ENCODE measurements at regions not wholly inside any gene's neighbourhood (a gene's known extent, or its start where the extent isn't known, plus 50 kb on each side); places are given as distances from the start of the nearest gene placed in this dataset.
"Not testable (repeated sequence)": the region's sequence is repeated elsewhere in the genome, so short reads cannot be mapped to it uniquely, and the experiment has no call there.

DNA sequence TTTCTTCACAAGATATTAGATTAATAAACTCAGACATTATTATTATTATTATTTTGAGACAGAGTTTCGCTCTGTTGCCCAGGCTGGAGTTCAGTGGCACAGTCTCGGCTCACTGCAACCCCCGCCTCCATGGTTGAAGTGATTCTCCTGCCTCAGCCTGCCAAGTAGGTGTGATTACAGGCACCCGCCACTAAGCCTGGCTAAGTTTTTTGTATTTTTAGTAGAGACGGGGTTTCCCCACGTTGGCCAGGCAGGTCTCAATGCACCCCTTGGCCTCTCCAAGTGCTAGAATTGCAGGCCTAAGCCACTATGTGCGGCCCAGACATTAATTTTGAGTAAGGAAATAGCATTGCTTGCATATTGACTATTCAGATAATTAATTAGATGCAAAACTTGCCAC, 554.9 kb upstream of the LRFN5 start:
- no peak for DNase-seq

DNA sequence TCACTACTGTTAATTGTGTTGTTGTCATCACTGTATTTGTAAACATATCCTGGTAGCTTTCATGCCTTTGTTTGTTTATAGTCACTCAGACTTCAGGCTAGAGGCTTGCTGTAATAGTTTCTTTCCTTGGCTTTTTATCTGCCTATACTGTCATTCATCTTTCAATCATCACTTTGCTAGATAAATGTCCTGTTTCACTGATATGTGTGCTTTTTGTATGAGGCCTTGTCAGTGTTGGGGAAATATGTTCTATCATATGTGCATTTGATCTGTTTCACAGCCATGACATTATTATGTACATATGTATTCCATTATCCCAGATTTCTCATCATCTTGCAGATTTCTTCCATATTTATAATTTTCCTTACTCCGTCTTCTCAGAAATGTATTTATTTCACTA, 558.9 kb upstream of the LRFN5 start:
- DNase-seq: no peak

DNA sequence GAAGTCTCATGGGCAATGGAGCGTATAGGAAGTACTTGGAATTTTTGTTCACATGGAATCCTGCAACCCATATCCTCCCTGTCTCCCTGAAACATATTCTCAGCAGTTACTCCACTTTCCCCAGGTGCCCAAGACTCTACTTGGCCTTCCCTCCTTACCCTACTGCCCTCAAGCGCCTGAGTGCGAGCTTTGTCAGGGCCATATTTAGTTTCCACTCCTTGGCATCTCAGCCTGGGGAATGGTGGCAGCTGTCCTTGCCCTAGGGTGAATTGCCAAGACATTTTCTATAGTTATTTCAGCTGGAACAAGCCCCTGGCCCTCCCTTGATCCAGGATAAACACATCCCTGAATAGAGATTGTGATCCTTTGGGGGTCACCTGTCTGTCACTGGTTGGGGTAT, 569.3 kb upstream of the LRFN5 start:
- no peak for DNase-seq

DNA sequence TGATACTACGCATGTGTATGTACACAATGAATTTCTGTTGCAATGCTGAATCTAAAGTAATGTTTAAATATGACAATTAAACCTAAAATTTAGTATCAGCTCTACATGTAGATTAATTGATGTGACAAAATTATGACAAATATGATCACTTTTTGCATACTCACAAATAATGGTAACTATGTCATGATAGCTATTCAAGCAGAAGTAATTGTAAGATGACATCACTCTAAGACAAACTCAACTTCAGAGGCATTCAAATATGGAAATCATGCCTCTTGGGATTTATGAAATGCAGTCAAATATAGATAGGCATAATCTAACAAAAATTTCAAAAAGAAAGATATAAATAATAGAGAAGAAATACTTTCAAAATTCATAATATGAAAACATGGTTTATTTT, 571.7 kb upstream of the LRFN5 start:
- no peak for DNase-seq

DNA sequence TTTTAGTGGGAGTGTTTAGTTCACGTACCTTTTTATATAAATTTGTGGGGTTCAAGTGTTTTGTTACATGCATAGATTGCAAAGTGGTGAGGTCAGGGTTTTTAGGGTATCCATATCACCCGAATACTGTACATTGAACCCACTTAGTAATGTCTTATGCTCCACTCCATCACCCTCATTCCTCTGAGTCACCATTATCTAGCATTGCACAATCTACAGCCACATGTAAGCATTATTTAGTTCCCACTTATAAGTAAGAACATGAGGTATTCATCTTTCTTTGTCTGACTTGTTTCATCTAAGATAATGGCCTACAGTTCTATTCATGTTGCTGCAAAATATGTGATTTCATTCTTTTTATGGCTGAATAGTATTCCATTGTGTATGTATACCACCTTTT, 583.7 kb upstream of the LRFN5 start:
- DNase-seq: no peak

DNA sequence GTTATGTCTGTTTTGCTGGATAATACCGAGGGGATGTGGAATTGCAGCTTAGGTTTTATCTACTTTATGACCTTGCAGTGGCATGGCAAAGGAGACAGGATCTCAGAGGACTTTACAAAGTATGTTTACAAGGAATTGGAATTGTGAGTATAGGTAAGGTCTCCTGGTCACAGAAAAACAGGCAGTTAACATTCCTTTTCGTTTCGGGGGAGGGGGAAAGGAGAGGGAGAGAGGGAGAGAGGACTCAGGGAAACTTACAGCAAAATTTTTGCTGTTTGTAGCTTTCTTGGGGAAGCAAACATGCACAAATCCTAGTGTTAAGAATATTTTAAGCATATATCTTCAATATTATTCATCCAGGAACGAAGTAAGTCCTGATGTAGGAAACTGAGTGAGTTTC, 590.5 kb upstream of the LRFN5 start:
- DNase-seq: no peak

DNA sequence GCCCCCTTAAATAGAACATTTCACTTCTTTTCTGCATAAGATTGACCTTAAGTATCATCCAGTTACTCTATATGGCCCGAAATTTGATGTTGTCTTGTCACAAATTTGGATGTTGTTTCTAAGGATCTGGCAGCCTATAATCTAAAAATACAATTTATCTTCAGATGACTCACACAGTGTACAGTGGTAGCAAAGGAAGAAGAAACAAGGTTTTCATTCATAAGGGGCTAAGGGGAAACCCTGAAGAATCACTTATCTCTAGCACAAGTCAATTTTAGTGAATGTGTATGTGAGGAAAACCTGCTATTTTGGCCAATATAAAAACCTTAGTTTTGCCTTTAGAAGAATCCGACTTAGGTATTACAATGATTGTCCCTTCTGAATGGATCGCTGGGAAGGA, 606.3 kb upstream of the LRFN5 start:
- DNase-seq: no peak

DNA sequence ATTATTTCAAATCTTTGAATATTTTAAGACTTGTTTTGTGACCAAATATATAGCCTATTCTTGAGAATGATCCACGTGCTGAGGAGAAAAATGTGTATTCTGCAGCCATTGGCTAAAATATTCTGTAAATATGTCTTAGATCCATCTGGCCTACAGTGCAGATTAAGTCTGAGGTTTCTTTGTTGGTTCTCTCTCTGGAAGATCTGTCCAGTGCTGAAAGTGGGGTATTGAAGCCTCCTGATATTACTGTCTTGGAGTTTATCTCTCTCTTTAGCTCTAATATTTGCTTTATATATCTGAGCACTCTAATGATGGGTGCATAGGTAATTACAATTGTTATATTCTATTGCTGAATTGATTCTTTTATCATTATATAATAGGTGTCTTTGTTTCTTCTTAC, 617.4 kb upstream of the LRFN5 start:
- no peak for DNase-seq

DNA sequence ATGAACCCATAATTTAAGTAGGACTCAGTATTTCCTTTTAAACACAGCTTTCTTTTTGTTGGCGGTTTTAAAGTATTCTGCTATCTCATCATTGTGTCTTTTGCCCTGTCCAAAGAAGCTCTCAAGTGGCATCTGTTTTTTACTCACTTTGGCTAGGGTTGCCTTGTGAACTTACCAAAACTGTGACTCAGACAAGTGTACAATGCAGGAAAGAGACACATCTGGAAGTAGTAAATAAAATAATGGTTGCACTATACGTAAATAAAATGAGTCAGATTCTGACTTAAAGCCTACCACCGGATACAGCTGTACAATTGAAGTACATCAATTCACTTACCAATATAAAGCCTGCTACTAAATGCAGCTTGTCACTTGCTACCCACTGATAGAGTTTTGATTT, 619.2 kb upstream of the LRFN5 start:
- DNase-seq: no peak

DNA sequence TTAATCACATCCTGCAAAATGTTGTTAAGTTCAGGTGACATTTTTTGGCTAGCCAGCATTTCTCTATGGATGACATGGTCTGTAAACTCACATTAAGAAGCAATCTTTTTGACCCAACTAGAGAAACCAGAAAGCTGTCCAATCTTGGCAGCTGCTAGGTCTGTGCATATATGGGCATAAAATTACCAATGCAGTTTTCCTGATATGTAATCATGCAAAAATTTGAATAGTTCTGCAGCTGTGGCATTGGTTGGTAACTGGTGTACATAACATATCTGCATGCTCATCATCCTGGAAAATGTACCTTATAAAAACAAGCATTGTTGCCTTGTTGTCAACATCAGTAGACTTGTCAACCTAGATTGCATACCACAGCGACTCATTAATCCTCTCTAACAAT, 620.0 kb upstream of the LRFN5 start:
- DNase-seq: no peak

DNA sequence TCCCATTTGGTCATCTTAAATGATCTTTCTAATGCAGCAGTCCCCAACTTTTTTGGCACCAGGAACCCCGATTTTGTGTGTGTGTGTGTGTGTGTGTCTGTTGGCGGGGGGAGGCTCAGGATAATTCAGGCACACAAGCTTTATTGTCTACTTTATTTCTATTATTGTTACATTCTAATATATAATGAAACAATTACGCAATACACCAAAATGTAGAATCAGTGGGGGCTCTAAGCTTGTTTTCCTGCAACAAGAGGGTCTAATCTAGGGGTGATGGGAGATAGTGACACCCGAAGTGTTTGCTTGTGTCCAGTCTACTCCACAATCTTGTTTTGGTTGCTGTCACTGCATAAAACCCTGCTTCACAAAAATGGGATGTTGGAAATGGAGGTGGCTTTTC, 621.1 kb upstream of the LRFN5 start:
- DNase-seq: no peak

DNA sequence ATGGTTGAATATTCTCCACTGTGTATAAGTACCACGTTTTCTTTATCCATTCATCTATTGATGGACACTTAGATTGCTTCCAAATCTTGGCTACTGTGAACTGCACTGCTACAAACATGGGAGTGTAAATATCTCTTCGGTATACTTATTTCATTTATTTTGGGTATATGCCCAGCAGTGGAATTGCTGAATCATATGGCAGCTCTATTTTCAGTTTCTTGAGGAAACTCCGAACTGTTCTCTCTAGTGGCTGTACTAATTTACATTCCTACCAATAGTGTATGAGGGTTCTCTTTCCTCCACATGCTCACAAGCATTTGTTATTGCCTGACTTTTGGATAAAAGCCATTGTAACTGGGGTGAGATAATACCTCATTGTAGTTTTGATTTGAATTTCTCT, 623.1 kb upstream of the LRFN5 start:
- no peak for DNase-seq

DNA sequence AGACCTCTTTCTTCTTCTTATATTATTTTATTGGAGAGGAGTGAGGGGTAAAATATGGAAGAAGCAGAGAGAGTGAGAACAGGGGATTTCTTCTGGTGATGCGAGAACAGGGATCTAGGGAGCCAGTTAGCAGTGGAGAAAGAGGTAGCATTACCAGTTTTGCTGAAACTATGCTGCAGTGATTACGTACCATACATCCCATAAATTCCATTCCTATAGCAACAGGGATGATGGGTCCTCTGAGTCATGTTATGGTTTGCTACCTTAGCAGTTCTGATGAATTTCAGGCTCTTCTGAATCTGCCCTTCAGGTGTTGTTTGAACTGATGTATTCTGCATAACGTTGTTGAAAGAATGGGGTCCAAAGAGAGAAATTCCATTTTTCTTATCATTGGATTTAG, 625.4 kb upstream of the LRFN5 start:
- DNase-seq: no peak

DNA sequence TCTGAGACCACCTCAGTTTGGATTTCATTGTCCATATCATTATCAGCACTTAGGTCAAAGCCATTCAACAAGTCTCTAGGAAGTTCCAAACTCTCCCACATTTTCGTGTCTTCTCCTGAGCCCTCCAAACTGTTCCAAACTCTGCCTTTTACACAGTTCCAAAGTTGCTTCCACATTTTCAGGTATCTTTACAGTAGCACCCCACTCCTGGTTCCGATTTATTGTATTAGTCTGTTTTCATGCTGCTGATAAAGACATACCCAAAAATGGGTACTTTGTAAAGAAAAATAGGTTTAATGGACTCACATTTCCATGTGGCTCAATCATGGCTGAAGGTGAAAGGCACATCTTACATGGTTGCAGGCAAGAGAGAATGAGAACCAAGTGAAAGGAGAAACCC, 646.4 kb upstream of the LRFN5 start:
- not testable (repeated sequence) for DNase-seq

DNA sequence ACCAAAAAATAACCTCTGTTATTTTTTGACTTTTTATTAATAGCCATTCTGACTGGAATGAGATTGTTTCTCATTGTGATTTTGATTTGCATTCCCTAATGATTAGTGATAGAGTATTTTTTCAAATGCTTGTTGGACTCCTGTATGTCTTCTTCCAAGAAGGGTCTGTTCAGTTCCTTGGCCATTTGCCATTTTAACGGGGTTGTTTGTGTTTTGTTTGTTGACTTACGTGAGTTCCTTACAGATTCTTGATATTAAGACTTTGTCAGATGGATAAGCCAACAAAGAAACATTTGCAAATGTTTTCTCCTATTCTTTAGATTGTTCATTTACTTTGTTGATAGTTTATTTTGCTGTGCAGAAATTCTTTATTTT, 651.6 kb upstream of the LRFN5 start:
- no peak for DNase-seq

DNA sequence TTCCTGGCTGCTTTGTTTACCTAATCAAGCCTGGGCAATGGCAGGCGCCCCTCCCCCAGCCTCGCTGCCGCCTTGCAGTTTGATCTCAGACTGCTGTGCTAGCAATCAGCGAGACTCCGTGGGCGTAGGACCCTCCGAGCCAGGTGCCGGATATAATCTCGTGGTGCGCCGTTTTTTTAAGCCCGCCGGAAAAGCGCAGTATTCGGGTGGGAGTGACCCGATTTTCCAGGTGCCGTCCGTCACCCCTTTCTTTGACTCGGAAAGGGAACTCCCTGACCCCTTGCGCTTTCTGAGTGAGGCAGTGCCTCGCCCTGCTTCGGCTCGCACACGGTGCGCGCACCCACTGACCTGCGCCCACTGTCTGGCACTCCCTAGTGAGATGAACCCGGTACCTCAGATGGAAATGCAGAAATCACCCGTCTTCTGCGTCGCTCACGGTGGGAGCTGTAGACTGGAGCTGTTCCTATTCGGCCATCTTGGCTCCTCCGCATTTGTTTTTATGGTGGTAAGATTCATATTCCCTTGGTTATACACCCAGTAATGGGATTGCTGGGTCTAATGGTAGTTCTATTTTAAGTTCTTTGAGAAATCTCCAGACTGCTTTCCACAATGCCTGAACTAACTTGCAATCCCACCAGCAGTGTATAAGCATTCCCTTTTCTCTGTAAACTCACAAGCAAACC, 652.1 kb upstream of the LRFN5 start:
- DNase-seq: not testable (repeated sequence)

DNA sequence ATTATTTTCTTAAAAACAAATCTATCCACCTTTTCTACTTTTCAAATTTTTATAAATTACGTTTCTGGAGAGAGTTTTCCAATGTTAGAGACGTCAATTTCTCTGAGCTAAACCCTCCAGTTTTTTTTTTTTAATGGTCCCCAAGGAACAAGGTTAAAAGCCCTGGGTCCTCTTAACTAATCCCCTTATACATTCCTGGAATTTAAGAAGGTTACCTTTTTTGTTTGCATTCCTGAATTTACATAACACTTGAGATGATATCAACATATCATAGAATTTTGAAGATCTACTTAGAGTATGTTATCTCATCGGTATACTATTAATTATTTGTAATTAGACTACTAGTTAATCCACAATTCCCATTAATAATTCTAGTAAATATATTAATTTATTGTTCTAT, 662.2 kb upstream of the LRFN5 start:
- DNase-seq: no peak

DNA sequence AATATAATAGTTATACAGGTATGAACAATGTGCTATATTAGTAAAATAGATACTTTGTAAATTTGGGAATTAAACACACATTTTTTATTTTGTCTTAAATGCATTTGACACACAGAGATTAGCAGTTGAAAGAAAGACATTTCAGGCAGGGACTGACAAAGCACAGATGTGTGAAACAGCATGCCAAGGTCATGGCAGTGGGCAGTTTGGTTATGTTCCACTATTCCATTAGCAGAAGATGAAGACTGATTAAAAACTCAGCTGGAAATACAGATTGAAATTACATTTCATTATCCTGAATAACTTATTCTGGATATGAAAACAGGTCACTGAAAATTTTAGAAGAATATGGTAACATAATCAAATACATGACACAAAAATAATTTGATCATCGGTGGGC, 669.8 kb upstream of the LRFN5 start:
- DNase-seq: no peak

DNA sequence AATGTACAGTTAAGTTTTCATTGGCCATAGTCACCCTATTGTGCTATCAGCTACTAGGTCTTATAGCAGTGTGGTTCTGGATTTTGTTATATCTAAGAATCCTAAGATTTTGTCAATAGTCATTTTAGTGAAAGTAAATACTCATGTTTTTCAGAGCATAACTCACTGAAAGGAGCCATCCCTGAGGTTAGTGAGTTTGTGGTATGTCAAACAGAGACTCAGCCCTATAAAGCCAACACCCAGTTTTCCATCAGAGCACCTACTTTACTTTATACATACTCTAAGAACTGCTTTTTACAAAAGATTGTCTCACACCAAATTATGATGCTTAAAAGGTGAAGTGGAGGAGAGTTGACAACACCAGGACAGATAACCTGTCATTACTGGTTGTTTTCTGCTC, 686.3 kb upstream of the LRFN5 start:
- no peak for DNase-seq

DNA sequence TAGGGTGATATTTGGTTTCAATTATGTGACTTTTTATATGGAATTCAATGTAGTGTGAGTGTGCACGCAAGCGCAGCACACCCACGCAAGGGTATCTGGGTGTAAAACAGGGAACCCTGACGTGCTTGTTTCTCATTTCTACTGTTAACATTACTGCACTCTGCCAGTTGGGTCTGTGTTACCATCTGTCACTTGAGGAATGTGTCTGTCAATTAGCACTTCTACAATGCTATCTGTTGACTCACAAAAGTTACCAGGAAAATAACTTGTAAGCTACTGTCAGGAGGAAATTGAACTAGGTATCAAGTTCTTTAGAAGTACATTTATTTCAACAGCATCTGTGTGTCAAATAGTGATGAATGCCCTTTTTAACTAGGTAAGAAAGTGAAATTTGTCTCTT, 695.5 kb upstream of the LRFN5 start:
- no peak for DNase-seq

DNA sequence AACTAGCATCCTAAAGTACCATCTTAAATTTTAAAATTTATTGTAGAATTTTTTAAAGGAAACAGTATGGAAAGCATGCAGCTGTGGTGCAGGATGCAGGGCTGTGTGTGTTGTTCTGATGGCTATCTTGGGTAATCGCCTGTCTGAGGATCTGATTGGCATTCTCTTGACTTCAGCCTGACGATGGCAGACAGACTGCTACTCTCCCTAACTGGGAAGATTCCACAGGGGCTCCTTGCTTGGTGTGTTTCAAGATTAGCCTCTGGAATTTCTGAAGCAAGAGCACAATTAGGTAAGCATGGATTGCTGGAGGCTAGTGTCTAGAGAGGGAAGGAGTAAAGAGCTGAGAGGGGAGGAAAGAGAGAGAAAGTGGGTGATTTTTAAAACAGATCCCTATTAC, 696.8 kb upstream of the LRFN5 start:
- DNase-seq: no peak

DNA sequence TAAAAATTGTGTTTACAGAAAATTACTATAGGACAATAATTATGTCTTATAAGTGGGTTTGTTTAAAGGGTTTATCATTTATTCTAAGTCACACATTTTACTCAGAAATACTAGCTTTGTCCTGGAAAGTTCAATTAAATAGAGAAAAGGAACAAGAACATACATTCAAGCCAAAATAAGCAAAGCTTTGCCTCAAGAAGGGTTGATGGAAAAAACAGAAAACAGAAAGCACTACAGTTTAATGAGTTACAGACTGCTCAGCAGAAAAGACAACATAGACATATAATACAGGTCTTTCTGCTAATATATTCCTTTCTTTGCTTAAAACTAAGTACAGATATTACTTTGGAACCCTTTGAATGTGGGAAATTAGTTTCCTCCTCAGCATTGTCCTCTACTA, 703.0 kb upstream of the LRFN5 start:
- no peak for DNase-seq

DNA sequence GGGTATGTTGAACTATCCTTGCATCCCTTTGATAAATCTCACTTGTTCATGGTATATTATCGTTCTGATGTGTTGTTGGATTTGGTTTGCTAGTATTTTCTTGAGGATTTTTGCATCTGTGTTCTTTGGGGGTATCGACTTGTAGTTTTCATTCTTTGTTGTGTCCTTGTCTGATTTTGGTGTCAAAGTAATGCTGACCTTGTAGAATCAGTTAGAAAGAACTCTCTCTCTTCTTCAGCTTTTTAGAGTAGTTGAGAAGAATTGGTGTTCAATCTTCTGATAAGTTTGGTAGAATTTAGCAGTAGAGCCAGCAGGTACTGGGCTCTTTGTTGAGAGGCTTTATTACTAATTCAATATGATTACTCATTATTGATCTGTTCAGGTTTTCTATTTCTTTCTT, 707.2 kb upstream of the LRFN5 start:
- no peak for DNase-seq

DNA sequence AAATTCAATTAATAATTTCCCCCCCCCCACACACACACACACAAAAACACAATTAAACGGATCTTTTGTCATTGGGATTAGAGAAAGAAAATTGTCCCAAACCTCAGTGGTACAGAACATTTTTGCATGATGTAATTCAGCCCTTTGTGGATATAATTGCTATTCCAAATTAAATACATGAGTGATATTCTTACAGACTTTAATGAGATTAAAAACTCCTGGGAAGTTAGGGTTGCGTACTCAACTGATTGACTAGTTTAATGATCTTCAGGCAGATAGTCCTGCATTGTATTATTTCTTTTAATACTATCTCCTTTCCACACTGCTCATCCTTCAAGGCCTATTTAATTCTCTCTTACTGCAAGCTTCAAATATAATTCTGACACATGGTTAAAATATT, 711.8 kb upstream of the LRFN5 start:
- no peak for DNase-seq

DNA sequence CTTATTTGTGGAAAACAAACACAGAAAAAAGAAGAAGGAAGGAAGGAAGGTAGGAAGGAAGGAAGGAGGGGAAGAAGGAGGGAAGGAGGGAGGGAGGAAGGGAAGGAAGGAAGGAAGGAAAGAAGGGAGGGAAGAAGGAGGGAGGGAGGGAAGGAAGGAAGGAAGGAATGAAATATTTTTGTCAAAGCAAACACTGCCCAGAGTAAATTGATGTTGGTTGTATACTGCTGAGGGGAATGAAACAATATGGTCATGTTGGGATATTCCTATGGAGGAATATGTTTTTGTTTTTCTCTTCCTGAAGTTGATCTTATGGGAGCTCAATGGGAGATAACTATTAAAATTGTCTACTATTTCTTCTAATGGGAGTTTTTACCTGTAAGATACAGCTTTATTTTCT, 717.5 kb upstream of the LRFN5 start:
- DNase-seq: no peak

DNA sequence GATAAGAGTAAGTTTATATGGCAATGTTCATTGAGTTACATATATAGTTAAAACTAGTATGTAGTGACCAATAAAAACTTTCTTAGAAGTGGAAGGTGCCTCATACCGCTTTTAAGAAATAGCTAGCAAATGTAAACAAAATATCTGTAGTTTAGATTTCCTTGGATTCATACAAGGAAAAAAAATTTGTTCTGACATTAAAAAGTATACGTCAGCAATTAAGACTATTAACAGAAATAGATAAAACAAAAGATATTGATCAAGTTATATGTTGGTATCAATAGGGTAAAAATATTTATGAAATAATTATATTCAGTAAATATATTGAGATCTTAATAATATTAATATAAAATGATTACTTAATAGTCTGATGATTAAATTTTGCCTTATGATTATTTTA, 718.8 kb upstream of the LRFN5 start:
- DNase-seq: no peak

All from inflammatory macrophage treated with lipopolysaccharide for 1 hour (primary cell).